ENCODE measurements at regions not wholly inside any gene's neighbourhood (a gene's known extent, or its start where the extent isn't known, plus 50 kb on each side); places are given as distances from the start of the nearest gene placed in this dataset.

DNA sequence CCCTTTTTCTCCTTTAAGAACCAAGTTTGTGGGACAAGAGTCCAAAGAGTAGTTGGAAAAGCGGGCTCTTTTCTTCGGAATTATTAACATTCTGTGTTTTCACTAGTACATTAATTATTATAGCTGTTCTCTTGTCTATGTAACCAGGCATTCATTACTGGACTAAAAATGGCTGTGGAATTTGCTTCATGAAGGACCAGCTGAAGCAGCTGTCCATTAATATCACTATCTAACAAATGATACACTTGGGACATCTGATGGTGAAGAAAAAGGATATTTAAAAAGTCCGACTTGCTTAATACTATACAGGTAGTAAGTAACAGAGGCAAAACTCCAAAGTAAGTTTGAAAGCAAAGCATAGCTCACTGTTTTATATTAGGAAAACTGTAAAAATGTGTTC, 728.9 kb upstream of the DPPA4 start:
- no peak overlapping the region for H3K4me2 ChIP-seq (ENCODE audit: low read length)
- H3K9me3 ChIP-seq (replicated peaks; ENCODE audit: low read length), result no peaks in the 10 kb centered on the region
- H3K9ac ChIP-seq (ENCODE audit: low read depth, low read length), result no peak overlapping the region
- no peaks in the 10 kb centered on the region for H3K27me3 ChIP-seq (ENCODE audit: control insufficient read depth, insufficient read depth, low read length)
- H3K4me3 ChIP-seq (ENCODE audit: low read length), result no peak overlapping the region
- H3K36me3 ChIP-seq (ENCODE audit: insufficient read depth, low read length), result no peaks in the 10 kb centered on the region
- H3K4me1 ChIP-seq (ENCODE audit: control insufficient read depth, insufficient read depth, low read length), result no peaks in the 10 kb centered on the region

DNA sequence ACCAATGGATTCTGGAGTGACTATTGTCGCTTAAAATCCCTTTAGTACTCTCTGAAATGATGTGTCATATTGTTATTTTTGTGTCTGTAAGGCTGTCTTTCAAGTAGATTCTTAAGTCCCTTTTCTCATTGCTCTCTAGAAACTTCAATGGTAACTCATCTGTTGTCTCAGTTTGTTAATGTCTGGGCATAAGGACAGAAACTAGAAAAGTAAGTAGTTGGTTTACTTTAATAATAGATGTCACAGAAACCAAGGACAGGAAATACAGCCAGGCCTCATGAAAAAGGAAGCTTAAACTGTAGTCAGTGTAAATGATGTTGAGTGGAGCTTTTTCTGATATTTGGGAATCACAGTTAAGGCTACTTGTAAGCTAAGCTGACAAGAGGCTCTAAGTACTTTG, 730.2 kb upstream of the DPPA4 start:
- H3K36me3 ChIP-seq (ENCODE audit: insufficient read depth, low read length), result no peaks in the 10 kb centered on the region
- no peaks in the 10 kb centered on the region for H3K4me1 ChIP-seq (ENCODE audit: control insufficient read depth, insufficient read depth, low read length)
- H3K27me3 ChIP-seq (ENCODE audit: control insufficient read depth, insufficient read depth, low read length), result no peaks in the 10 kb centered on the region

DNA sequence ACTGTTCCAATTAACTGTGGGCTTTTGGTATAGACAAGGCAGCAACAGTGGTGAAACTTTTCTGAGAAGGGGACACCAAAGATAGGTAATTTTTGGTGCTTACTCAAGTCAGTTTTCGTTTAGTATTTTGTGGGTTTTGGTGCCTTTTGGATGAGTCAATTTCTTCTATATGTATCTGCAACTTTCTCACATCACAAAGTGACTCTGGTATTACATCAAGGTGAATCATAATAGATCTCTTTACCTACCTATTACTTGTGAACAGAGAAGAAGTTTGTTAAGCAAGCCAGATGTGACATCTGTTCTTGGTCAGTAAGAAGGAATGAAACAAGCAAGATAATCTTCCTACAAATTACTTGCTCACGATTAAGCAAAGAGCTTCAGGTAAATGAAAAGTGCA, 732.4 kb upstream of the DPPA4 start:
- Histone ChIP-seq H3K9ac (ENCODE audit: low read depth, low read length) (no peak overlapping the region), H3K4me2 (ENCODE audit: low read length) (no peak overlapping the region), H3K27me3 (ENCODE audit: control insufficient read depth, insufficient read depth, low read length) (no peaks in the 10 kb centered on the region), H3K4me1 (ENCODE audit: control insufficient read depth, insufficient read depth, low read length) (no peaks in the 10 kb centered on the region), H3K4me3 (ENCODE audit: low read length) (no peak overlapping the region), H3K36me3 (ENCODE audit: insufficient read depth, low read length) (no peaks in the 10 kb centered on the region), H3K9me3 (replicated peaks; ENCODE audit: low read length) (no peaks in the 10 kb centered on the region)

More for the DNA sequence above, 730.2 kb upstream of the DPPA4 start:
- Histone ChIP-seq H3K4me2 (ENCODE audit: low read length) (no peak overlapping the region), H3K4me3 (ENCODE audit: low read length) (no peak overlapping the region), H3K9me3 (replicated peaks; ENCODE audit: low read length) (no peaks in the 10 kb centered on the region), H3K9ac (ENCODE audit: low read depth, low read length) (no peak overlapping the region)

GRCh38 chr3:110070161-110070916, 733.0 kb upstream of the DPPA4 start:
- Histone ChIP-seq H3K4me2 (ENCODE audit: low read length) (no peak overlapping the region), H3K9ac (ENCODE audit: low read depth, low read length) (no peak overlapping the region), H3K27me3 (ENCODE audit: control insufficient read depth, insufficient read depth, low read length) (no peaks in the 10 kb centered on the region), H3K4me1 (ENCODE audit: control insufficient read depth, insufficient read depth, low read length) (no peaks in the 10 kb centered on the region), H3K4me3 (ENCODE audit: low read length) (no peak overlapping the region), H3K36me3 (ENCODE audit: insufficient read depth, low read length) (no peaks in the 10 kb centered on the region), H3K9me3 (replicated peaks; ENCODE audit: low read length) (no peaks in the 10 kb centered on the region)

GRCh38 chr3:110074095-110074494, 736.7 kb upstream of the DPPA4 start:
- Histone ChIP-seq H3K4me3 (ENCODE audit: low read length) (no peak overlapping the region), H3K4me2 (ENCODE audit: low read length) (no peak overlapping the region)

GRCh38 chr3:110077093-110077492, 739.7 kb upstream of the DPPA4 start:
- Histone ChIP-seq H3K4me1 (ENCODE audit: control insufficient read depth, insufficient read depth, low read length) (no peaks in the 10 kb centered on the region), H3K9me3 (replicated peaks; ENCODE audit: low read length) (no peaks in the 10 kb centered on the region), H3K4me3 (ENCODE audit: low read length) (no peak overlapping the region), H3K4me2 (ENCODE audit: low read length) (no peak overlapping the region), H3K27me3 (ENCODE audit: control insufficient read depth, insufficient read depth, low read length) (no peaks in the 10 kb centered on the region), H3K9ac (ENCODE audit: low read depth, low read length) (no peak overlapping the region), H3K36me3 (ENCODE audit: insufficient read depth, low read length) (no peaks in the 10 kb centered on the region)

More at GRCh38 chr3:110074095-110074494, 736.7 kb upstream of the DPPA4 start:
- Histone ChIP-seq H3K27me3 (ENCODE audit: control insufficient read depth, insufficient read depth, low read length) (no peaks in the 10 kb centered on the region), H3K9ac (ENCODE audit: low read depth, low read length) (no peak overlapping the region), H3K4me1 (ENCODE audit: control insufficient read depth, insufficient read depth, low read length) (no peaks in the 10 kb centered on the region), H3K9me3 (replicated peaks; ENCODE audit: low read length) (no peaks in the 10 kb centered on the region), H3K36me3 (ENCODE audit: insufficient read depth, low read length) (no peaks in the 10 kb centered on the region)

- H3K9me3 ChIP-seq (replicated peaks; ENCODE audit: low read length), result no peaks in the 10 kb centered on the region
Observed at GRCh38 chr3:110093411-110093810, 756.1 kb upstream of the DPPA4 start.

DNA sequence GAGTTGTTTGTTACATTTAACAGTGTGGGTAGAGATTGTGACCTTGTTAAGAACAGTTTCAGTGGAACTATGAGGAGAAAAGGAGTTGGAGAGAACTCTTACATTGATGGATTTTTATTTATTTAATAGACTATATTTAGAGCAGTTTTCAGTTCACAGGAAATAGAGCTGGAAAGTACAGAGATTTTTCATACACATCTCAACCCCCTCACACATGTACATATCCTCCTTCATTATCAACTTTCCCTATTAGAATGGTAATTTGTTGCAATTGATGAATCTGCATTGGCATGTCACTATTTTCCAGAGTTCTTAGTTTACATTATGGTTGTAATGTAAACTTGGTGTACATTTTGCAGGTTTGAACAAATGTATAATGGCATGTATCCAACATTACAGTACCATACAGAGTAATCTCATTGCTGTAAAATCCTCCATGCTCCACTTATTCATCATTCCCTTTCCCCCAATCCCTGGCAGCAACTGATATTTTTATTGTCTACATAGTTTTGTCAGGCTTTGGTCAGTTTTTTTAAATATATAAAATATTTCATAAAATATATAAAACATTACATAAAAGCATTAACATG, 756.6 kb upstream of the DPPA4 start:
- no peaks in the 10 kb centered on the region for H3K9me3 ChIP-seq (replicated peaks; ENCODE audit: low read length)
- H3K36me3 ChIP-seq (ENCODE audit: insufficient read depth, low read length), result no peaks in the 10 kb centered on the region
- no peak overlapping the region for H3K9ac ChIP-seq (ENCODE audit: low read depth, low read length)
- no peak overlapping the region for H3K4me3 ChIP-seq (ENCODE audit: low read length)
- no peaks in the 10 kb centered on the region for H3K27me3 ChIP-seq (ENCODE audit: control insufficient read depth, insufficient read depth, low read length)
- H3K4me1 ChIP-seq (ENCODE audit: control insufficient read depth, insufficient read depth, low read length), result no peaks in the 10 kb centered on the region
- H3K4me2 ChIP-seq (ENCODE audit: low read length), result no peak overlapping the region

More at GRCh38 chr3:110093411-110093810, 756.1 kb upstream of the DPPA4 start:
- no peaks in the 10 kb centered on the region for H3K36me3 ChIP-seq (ENCODE audit: insufficient read depth, low read length)
- no peaks in the 10 kb centered on the region for H3K4me1 ChIP-seq (ENCODE audit: control insufficient read depth, insufficient read depth, low read length)
- H3K9ac ChIP-seq (ENCODE audit: low read depth, low read length), result no peak overlapping the region
- H3K4me3 ChIP-seq (ENCODE audit: low read length), result no peak overlapping the region
- H3K27me3 ChIP-seq (ENCODE audit: control insufficient read depth, insufficient read depth, low read length), result no peaks in the 10 kb centered on the region
- no peak overlapping the region for H3K4me2 ChIP-seq (ENCODE audit: low read length)

- Histone ChIP-seq H3K36me3 (ENCODE audit: insufficient read depth, low read length) (no peaks in the 10 kb centered on the region), H3K9ac (ENCODE audit: low read depth, low read length) (no peak overlapping the region), H3K4me3 (ENCODE audit: low read length) (no peak overlapping the region), H3K4me2 (ENCODE audit: low read length) (peak overlapping the region; percentile 62), H3K27me3 (ENCODE audit: control insufficient read depth, insufficient read depth, low read length) (no peaks in the 10 kb centered on the region), H3K4me1 (ENCODE audit: control insufficient read depth, insufficient read depth, low read length) (peaks cover 9% of the 10 kb centered on the region), H3K9me3 (replicated peaks; ENCODE audit: low read length) (no peaks in the 10 kb centered on the region)
Observed at GRCh38 chr3:110099711-110100110, 762.4 kb upstream of the DPPA4 start.

GRCh38 chr3:110101361-110101760, 764.0 kb upstream of the DPPA4 start:
- Histone ChIP-seq H3K27me3 (ENCODE audit: control insufficient read depth, insufficient read depth, low read length) (no peaks in the 10 kb centered on the region), H3K9me3 (replicated peaks; ENCODE audit: low read length) (no peaks in the 10 kb centered on the region), H3K4me2 (ENCODE audit: low read length) (no peak overlapping the region), H3K4me3 (ENCODE audit: low read length) (no peak overlapping the region), H3K36me3 (ENCODE audit: insufficient read depth, low read length) (no peaks in the 10 kb centered on the region), H3K4me1 (ENCODE audit: control insufficient read depth, insufficient read depth, low read length) (peaks cover 9% of the 10 kb centered on the region), H3K9ac (ENCODE audit: low read depth, low read length) (no peak overlapping the region)

- H3K36me3 ChIP-seq (ENCODE audit: insufficient read depth, low read length), result no peaks in the 10 kb centered on the region
- no peaks in the 10 kb centered on the region for H3K27me3 ChIP-seq (ENCODE audit: control insufficient read depth, insufficient read depth, low read length)
- H3K9me3 ChIP-seq (replicated peaks; ENCODE audit: low read length), result no peaks in the 10 kb centered on the region
- H3K9ac ChIP-seq (ENCODE audit: low read depth, low read length), result no peak overlapping the region
- H3K4me2 ChIP-seq (ENCODE audit: low read length), result no peak overlapping the region
- H3K4me3 ChIP-seq (ENCODE audit: low read length), result no peak overlapping the region
- no peaks in the 10 kb centered on the region for H3K4me1 ChIP-seq (ENCODE audit: control insufficient read depth, insufficient read depth, low read length)
Observed at GRCh38 chr3:110106805-110107204, 769.5 kb upstream of the DPPA4 start.

- Histone ChIP-seq H3K4me1 (ENCODE audit: control insufficient read depth, insufficient read depth, low read length) (no peaks in the 10 kb centered on the region), H3K36me3 (ENCODE audit: insufficient read depth, low read length) (no peaks in the 10 kb centered on the region), H3K4me2 (ENCODE audit: low read length) (no peak overlapping the region), H3K27me3 (ENCODE audit: control insufficient read depth, insufficient read depth, low read length) (no peaks in the 10 kb centered on the region), H3K9me3 (replicated peaks; ENCODE audit: low read length) (no peaks in the 10 kb centered on the region), H3K4me3 (ENCODE audit: low read length) (no peak overlapping the region), H3K9ac (ENCODE audit: low read depth, low read length) (no peak overlapping the region)
Observed at GRCh38 chr3:110123946-110124345, 786.6 kb upstream of the DPPA4 start.
